Endothelial cell of umbilical vein (primary cell): ENCODE measurements at regions not wholly inside any gene's neighbourhood (a gene's known extent, or its start where the extent isn't known, plus 50 kb on each side); places are given as distances from the start of the nearest gene placed in this dataset.

Source experiments
- FOS ChIP-seq: IDR thresholded peaks from 2 replicates; pipeline ENCODE4 v1.6.1; 2011; ENCODE audit warnings: mild to moderate bottlenecking, low read length, moderate library complexity, borderline replicate concordance; ENCODE audit not compliant: insufficient read depth
- JUN ChIP-seq: IDR thresholded peaks from 2 replicates; pipeline ENCODE4 v1.6.1; 2011; ENCODE audit warnings: borderline replicate concordance, low read depth; ENCODE audit not compliant: insufficient read length, insufficient read depth
- MYC ChIP-seq: IDR thresholded peaks from one replicate; pipeline ENCODE4 v1.6.1; 2011; ENCODE audit warnings: mild to moderate bottlenecking, low read depth, low read length
- POLR2A ChIP-seq: IDR thresholded peaks from 2 replicates; pipeline ENCODE4 v1.6.1; 2012; ENCODE audit warnings: low read depth, mild to moderate bottlenecking, control low read depth, low read length
- POLR2AphosphoS5 ChIP-seq: IDR thresholded peaks from 2 replicates; pipeline ENCODE4 v1.6.1; 2012; ENCODE audit warnings: low read depth, mild to moderate bottlenecking, control low read depth, low read length, moderate library complexity; ENCODE audit not compliant: insufficient read depth
- TF ChIP-seq, protein P1 (sequence below), 2 donors: IDR thresholded peaks; 1 replicate in 1 of 2; 2 replicates in 1 of 2; pipeline ENCODE4 v1.5.1; 2011; ENCODE audit warnings: low read length in 2 of 2, mild to moderate bottlenecking in 2 of 2, moderate library complexity in 2 of 2, control low read depth in 1 of 2, inconsistent platforms in 1 of 2, low read depth in 1 of 2; ENCODE audit not compliant: insufficient read depth in 1 of 2; ENCODE audit errors: extremely low read depth in 1 of 2
- TF ChIP-seq, protein P2 (sequence below): IDR thresholded peaks from 2 replicates; pipeline ENCODE4 v1.6.1; 2011; ENCODE audit not compliant: insufficient read depth, insufficient read length

DNA sequence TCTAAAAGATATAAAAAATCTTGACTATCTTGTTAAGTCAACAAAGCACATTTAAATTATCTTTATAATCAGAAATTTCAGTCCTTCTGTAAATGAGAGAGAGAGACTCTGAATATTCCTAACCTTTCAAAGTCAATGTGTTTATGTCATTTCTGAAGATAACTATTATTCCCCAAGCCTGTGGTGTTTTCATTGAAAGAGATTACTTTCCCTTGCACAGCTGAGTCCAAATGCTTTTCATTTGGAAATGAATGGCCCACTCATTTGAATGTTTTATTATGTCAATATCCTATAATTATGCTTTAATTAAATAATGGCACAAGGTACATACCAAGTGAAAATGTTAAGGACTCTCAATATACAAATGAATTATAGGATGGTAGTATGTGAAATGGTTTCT is 680.0 kb upstream of the DPPA4 start:
- TF ChIP-seq, protein P1, sequence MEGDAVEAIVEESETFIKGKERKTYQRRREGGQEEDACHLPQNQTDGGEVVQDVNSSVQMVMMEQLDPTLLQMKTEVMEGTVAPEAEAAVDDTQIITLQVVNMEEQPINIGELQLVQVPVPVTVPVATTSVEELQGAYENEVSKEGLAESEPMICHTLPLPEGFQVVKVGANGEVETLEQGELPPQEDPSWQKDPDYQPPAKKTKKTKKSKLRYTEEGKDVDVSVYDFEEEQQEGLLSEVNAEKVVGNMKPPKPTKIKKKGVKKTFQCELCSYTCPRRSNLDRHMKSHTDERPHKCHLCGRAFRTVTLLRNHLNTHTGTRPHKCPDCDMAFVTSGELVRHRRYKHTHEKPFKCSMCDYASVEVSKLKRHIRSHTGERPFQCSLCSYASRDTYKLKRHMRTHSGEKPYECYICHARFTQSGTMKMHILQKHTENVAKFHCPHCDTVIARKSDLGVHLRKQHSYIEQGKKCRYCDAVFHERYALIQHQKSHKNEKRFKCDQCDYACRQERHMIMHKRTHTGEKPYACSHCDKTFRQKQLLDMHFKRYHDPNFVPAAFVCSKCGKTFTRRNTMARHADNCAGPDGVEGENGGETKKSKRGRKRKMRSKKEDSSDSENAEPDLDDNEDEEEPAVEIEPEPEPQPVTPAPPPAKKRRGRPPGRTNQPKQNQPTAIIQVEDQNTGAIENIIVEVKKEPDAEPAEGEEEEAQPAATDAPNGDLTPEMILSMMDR (IDR thresholded peaks at IDR 0.05; ENCODE audit: extremely low read depth in 1 of 2, insufficient read depth in 1 of 2, low read depth in 1 of 2, low read length in 2 of 2), result no peak
- TF ChIP-seq JUN (no peak), POLR2A (no peak), POLR2AphosphoS5 (no peak), MYC (no peak), FOS (no peak)
- TF ChIP-seq, protein P2, sequence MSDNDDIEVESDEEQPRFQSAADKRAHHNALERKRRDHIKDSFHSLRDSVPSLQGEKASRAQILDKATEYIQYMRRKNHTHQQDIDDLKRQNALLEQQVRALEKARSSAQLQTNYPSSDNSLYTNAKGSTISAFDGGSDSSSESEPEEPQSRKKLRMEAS, result no peak
